ENCODE measurements at regions not wholly inside any gene's neighbourhood (a gene's known extent, or its start where the extent isn't known, plus 50 kb on each side); places are given as distances from the start of the nearest gene placed in this dataset.
"Not testable (repeated sequence)": the region's sequence is repeated elsewhere in the genome, so short reads cannot be mapped to it uniquely, and the experiment has no call there.

- ATAC-seq (ENCODE audit: insufficient read depth, low FRiP score), result no peak
- peaks cover 0 to 2% (median 0%) of the 10 kb centered on the region in 5 donors for H3K4me1 ChIP-seq (ENCODE audit: control insufficient read depth in 5 of 5, insufficient read depth in 5 of 5, low read length in 5 of 5)
- peaks cover 0 to 6% (median 0%) of the 10 kb centered on the region in 3 donors for H3K27me3 ChIP-seq (ENCODE audit: control insufficient read depth in 3 of 3, insufficient read depth in 3 of 3, low read length in 2 of 3)
- no peaks in the 10 kb centered on the region for H3K9me3 ChIP-seq (ENCODE audit: control insufficient read depth in 4 of 4, insufficient read depth in 3 of 4, low read length in 3 of 4)
- TF ChIP-seq CTCF (IDR thresholded peaks at IDR 0.05; ENCODE audit: control extremely low read depth, extremely low read depth), result no peak
- no peak overlapping the region for H3K9ac ChIP-seq (ENCODE audit: insufficient read depth in 1 of 2, low read length in 2 of 2)
- no peak overlapping the region for H3K27ac ChIP-seq (ENCODE audit: low read depth in 1 of 2, low read length in 1 of 2)
- no peaks in the 10 kb centered on the region for H3K36me3 ChIP-seq (ENCODE audit: control insufficient read depth in 4 of 4, insufficient read depth in 4 of 4, low read length in 4 of 4)
- DNase-seq, result no peak
- H3K4me3 ChIP-seq, result no peak overlapping the region
Observed at GRCh38 chr1:861714-862113, 62.0 kb upstream of the SAMD11 start.

- H3K9me3 ChIP-seq (ENCODE audit: control insufficient read depth in 4 of 4, insufficient read depth in 3 of 4, low read length in 3 of 4); H3K9ac ChIP-seq (ENCODE audit: insufficient read depth in 1 of 2, low read length in 2 of 2); H3K4me3 ChIP-seq; H3K27ac ChIP-seq (ENCODE audit: low read depth in 1 of 2, low read length in 1 of 2); DNase-seq; H3K36me3 ChIP-seq (ENCODE audit: control insufficient read depth in 4 of 4, insufficient read depth in 4 of 4, low read length in 4 of 4); ATAC-seq (ENCODE audit: insufficient read depth, low FRiP score); H3K27me3 ChIP-seq (ENCODE audit: control insufficient read depth in 3 of 3, insufficient read depth in 3 of 3, low read length in 2 of 3); H3K4me1 ChIP-seq (ENCODE audit: control insufficient read depth in 5 of 5, insufficient read depth in 5 of 5, low read length in 5 of 5): not testable (repeated sequence)
- WGBS, 2 donors, result 0 to 42% methylated on average over 1 of the region's 1 CpG
Observed at GRCh38 chr1:862601-863000, 61.1 kb upstream of the SAMD11 start.

GRCh38 chr1:865633-866032 is 58.1 kb upstream of the SAMD11 start:
- H3K4me3 ChIP-seq; H3K9ac ChIP-seq (ENCODE audit: insufficient read depth in 1 of 2, low read length in 2 of 2); ATAC-seq (ENCODE audit: insufficient read depth, low FRiP score); H3K27ac ChIP-seq (ENCODE audit: low read depth in 1 of 2, low read length in 1 of 2); H3K36me3 ChIP-seq (ENCODE audit: control insufficient read depth in 4 of 4, insufficient read depth in 4 of 4, low read length in 4 of 4); H3K9me3 ChIP-seq (ENCODE audit: control insufficient read depth in 4 of 4, insufficient read depth in 3 of 4, low read length in 3 of 4); H3K4me1 ChIP-seq (ENCODE audit: control insufficient read depth in 5 of 5, insufficient read depth in 5 of 5, low read length in 5 of 5); DNase-seq: not testable (repeated sequence)
- peaks cover 0 to 12% (median 2%) of the 10 kb centered on the region in 3 donors for H3K27me3 ChIP-seq (ENCODE audit: control insufficient read depth in 3 of 3, insufficient read depth in 3 of 3, low read length in 2 of 3)
- 58 to 78% methylated on average over 8 of the region's 8 CpGs for WGBS, 2 donors

GRCh38 chr1:866095-866494 is 57.6 kb upstream of the SAMD11 start:
- H3K4me1 ChIP-seq (ENCODE audit: control insufficient read depth in 5 of 5, insufficient read depth in 5 of 5, low read length in 5 of 5), result peaks cover 0 to 2% (median 0%) of the 10 kb centered on the region in 5 donors
- H3K27ac ChIP-seq (ENCODE audit: low read depth in 1 of 2, low read length in 1 of 2), result no peak overlapping the region
- no peaks in the 10 kb centered on the region for H3K36me3 ChIP-seq (ENCODE audit: control insufficient read depth in 4 of 4, insufficient read depth in 4 of 4, low read length in 4 of 4)
- 53 to 72% methylated on average over 9 of the region's 9 CpGs for WGBS, 2 donors
- H3K27me3 ChIP-seq (ENCODE audit: control insufficient read depth in 3 of 3, insufficient read depth in 3 of 3, low read length in 2 of 3), result peaks cover 0 to 12% (median 2%) of the 10 kb centered on the region in 3 donors
- TF ChIP-seq CTCF (IDR thresholded peaks at IDR 0.05; ENCODE audit: control extremely low read depth, extremely low read depth), result no peak
- ATAC-seq (ENCODE audit: insufficient read depth, low FRiP score) (no peak), DNase-seq (no peak)
- no peaks in the 10 kb centered on the region for H3K9me3 ChIP-seq (ENCODE audit: control insufficient read depth in 4 of 4, insufficient read depth in 3 of 4, low read length in 3 of 4)
- H3K4me3 ChIP-seq, result no peak overlapping the region
- H3K9ac ChIP-seq (ENCODE audit: insufficient read depth in 1 of 2, low read length in 2 of 2), result no peak overlapping the region

- H3K4me1 ChIP-seq (ENCODE audit: control insufficient read depth in 5 of 5, insufficient read depth in 5 of 5, low read length in 5 of 5); H3K9ac ChIP-seq (ENCODE audit: insufficient read depth in 1 of 2, low read length in 2 of 2); H3K27ac ChIP-seq (ENCODE audit: low read depth in 1 of 2, low read length in 1 of 2); H3K27me3 ChIP-seq (ENCODE audit: control insufficient read depth in 3 of 3, insufficient read depth in 3 of 3, low read length in 2 of 3); H3K4me3 ChIP-seq; DNase-seq; H3K36me3 ChIP-seq (ENCODE audit: control insufficient read depth in 4 of 4, insufficient read depth in 4 of 4, low read length in 4 of 4); ATAC-seq (ENCODE audit: insufficient read depth, low FRiP score); H3K9me3 ChIP-seq (ENCODE audit: control insufficient read depth in 4 of 4, insufficient read depth in 3 of 4, low read length in 3 of 4): not testable (repeated sequence)
- WGBS, 2 donors, result 61 to 77% methylated on average over 33 of the region's 33 CpGs
Observed at GRCh38 chr1:866631-867299, 57.0 kb upstream of the SAMD11 start.

- not testable (repeated sequence) for H3K9ac ChIP-seq (ENCODE audit: insufficient read depth in 1 of 2, low read length in 2 of 2); H3K36me3 ChIP-seq (ENCODE audit: control insufficient read depth in 4 of 4, insufficient read depth in 4 of 4, low read length in 4 of 4); H3K9me3 ChIP-seq (ENCODE audit: control insufficient read depth in 4 of 4, insufficient read depth in 3 of 4, low read length in 3 of 4); ATAC-seq (ENCODE audit: insufficient read depth, low FRiP score); H3K27ac ChIP-seq (ENCODE audit: low read depth in 1 of 2, low read length in 1 of 2); DNase-seq; H3K27me3 ChIP-seq (ENCODE audit: control insufficient read depth in 3 of 3, insufficient read depth in 3 of 3, low read length in 2 of 3); H3K4me3 ChIP-seq; H3K4me1 ChIP-seq (ENCODE audit: control insufficient read depth in 5 of 5, insufficient read depth in 5 of 5, low read length in 5 of 5)
- 23 to 51% methylated on average over 4 of the region's 4 CpGs for WGBS, 2 donors
Observed at GRCh38 chr1:867550-867949, 56.2 kb upstream of the SAMD11 start.
